ENCODE measurements at regions not wholly inside any gene's neighbourhood (a gene's known extent, or its start where the extent isn't known, plus 50 kb on each side); places are given as distances from the start of the nearest gene placed in this dataset.

DNA sequence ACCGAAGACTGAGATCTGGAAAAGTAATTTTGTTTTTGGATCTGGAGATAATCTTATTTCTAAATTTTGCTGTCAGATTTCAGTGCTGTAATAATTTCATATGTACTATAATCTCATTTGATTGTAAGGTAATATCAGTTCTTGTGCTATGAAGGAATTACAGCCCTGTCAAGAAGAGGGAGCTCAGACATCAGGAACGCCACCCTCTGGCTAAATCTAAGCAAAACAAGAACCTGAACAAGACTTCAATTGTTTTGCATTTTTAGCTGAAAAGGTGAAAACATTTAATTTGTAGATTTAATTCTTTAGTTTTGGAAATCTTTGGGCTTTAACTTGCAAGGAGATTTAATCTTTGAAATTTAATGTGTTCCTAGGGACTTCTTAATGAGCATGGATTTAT, 525.4 kb upstream of the HS3ST1 start:
- TF ChIP-seq, protein P1, sequence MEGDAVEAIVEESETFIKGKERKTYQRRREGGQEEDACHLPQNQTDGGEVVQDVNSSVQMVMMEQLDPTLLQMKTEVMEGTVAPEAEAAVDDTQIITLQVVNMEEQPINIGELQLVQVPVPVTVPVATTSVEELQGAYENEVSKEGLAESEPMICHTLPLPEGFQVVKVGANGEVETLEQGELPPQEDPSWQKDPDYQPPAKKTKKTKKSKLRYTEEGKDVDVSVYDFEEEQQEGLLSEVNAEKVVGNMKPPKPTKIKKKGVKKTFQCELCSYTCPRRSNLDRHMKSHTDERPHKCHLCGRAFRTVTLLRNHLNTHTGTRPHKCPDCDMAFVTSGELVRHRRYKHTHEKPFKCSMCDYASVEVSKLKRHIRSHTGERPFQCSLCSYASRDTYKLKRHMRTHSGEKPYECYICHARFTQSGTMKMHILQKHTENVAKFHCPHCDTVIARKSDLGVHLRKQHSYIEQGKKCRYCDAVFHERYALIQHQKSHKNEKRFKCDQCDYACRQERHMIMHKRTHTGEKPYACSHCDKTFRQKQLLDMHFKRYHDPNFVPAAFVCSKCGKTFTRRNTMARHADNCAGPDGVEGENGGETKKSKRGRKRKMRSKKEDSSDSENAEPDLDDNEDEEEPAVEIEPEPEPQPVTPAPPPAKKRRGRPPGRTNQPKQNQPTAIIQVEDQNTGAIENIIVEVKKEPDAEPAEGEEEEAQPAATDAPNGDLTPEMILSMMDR (conservative IDR thresholded peaks at IDR 0.05; ENCODE audit: low read depth, low read length) = no peak
- TF ChIP-seq EZH2 (IDR thresholded peaks at IDR 0.05; ENCODE audit: borderline replicate concordance, low read depth, low read length, poor library complexity, severe bottlenecking) = no peak

Data from A673 (cell line).